HepG2 (cell line): ENCODE measurements at regions not wholly inside any gene's neighbourhood (a gene's known extent, or its start where the extent isn't known, plus 50 kb on each side); places are given as distances from the start of the nearest gene placed in this dataset.

Source experiments
- ATAC-seq: fragments of 200-7000 bp; cut with Tn5 transposase; 3 replicates; pipeline ENCODE4 v1.9.1; 2020; ENCODE audit warnings: mild to moderate bottlenecking, moderate library complexity
- BruUV-seq: library from RNA; stranded (reverse); fragments of 400-500 nt; replicated peaks from 2 replicates; lab custom pipeline; 2021; lab: Mats Ljungman, UMichigan
- CTCF ChIA-PET: fragments of 300-600 bp; formaldehyde crosslinking; extraction: SDS; loops from one replicate; lab custom pipeline; 2021; ENCODE audit warnings: low total read pairs, inconsistent platforms, low intra/inter-chr PET ratio; lab: Yijun Ruan, JAX
- POLR2A ChIA-PET: fragments of 350-600 bp; sonication (Branson Sonifier 250); formaldehyde crosslinking; loops from one replicate; lab custom pipeline; 2020; ENCODE audit warnings: antibody characterized with exemption, inconsistent platforms; lab: Yijun Ruan, JAX
- DNase-seq: peaks from one replicate; pipeline ENCODE4 v3.0.0-alpha.2; 2015; ENCODE audit warnings: low spot score
- FAIRE-seq: peaks from 3 replicates; lab custom pipeline; 2011; peaks lifted over from hg19 to GRCh38; lab: Jason Lieb, UNC
- H2AFZ ChIP-seq: one replicate; pipeline ENCODE4 v1.6.1; 2011; ENCODE audit warnings: low read length, inconsistent platforms
- H3K27ac ChIP-seq: fragments of 300-600 bp; 3 replicates; pipeline ENCODE4 v1.8.0; 2011; ENCODE audit warnings: mixed run types, mild to moderate bottlenecking, mixed read lengths, low read length, inconsistent platforms; ENCODE audit not compliant: insufficient read depth; ENCODE audit errors: extremely low read length
- H3K27me3 ChIP-seq, 2 experiments: fragments of 200-600 bp in 1 of 2; 2 replicates in 1 of 2; 3 replicates in 1 of 2; pipeline versions ENCODE4 v1.6.0 to v1.8.0; 2011; ENCODE audit warnings: low read length in 2 of 2, mild to moderate bottlenecking in 2 of 2, moderate library complexity in 2 of 2, inconsistent platforms in 1 of 2; ENCODE audit not compliant: insufficient read depth in 2 of 2, control insufficient read depth in 1 of 2
- H3K36me3 ChIP-seq, 2 experiments: fragments of 200-600 bp in 1 of 2; replicated peaks in 1 of 2; 2 replicates in 1 of 2; 3 replicates in 1 of 2; pipeline versions ENCODE4 v1.5.1 to v1.8.0; 2011; ENCODE audit warnings: low read length in 2 of 2, inconsistent platforms in 1 of 2; ENCODE audit not compliant: insufficient read depth in 2 of 2, control insufficient read depth in 1 of 2
- H3K4me1 ChIP-seq: 2 replicates; pipeline ENCODE4 v1.5.1; 2012; ENCODE audit warnings: low read length, inconsistent platforms; ENCODE audit not compliant: insufficient read depth
- H3K4me2 ChIP-seq: 2 replicates; pipeline ENCODE4 v1.6.0; 2011; ENCODE audit warnings: low read depth, low read length, inconsistent platforms
- H3K4me3 ChIP-seq, 3 experiments: fragments of 200-600 bp in 1 of 3; sonication (generic), shearing (Covaris generic) in 1 of 3; replicated peaks in 1 of 3; 2 replicates each; pipeline ENCODE4 v1.5.1; 2011 to 2016; ENCODE audit warnings: low read length in 3 of 3, inconsistent platforms in 2 of 3, low read depth in 2 of 3, mild to moderate bottlenecking in 2 of 3, control low read depth in 1 of 3, mixed read lengths in 1 of 3; ENCODE audit not compliant: insufficient read depth in 1 of 3
- H3K79me2 ChIP-seq: one replicate; pipeline ENCODE4 v1.6.1; 2011; ENCODE audit warnings: low read length, inconsistent platforms; ENCODE audit not compliant: insufficient read depth
- H3K9ac ChIP-seq: 2 replicates; pipeline ENCODE4 v1.6.0; 2011; ENCODE audit warnings: mild to moderate bottlenecking, low read depth, low read length, inconsistent platforms; ENCODE audit not compliant: insufficient read depth
- H3K9me3 ChIP-seq: 2 replicates; pipeline ENCODE4 v1.5.1; 2012; ENCODE audit warnings: mild to moderate bottlenecking, low read length
- H4K20me1 ChIP-seq: 2 replicates; pipeline ENCODE4 v1.6.0; 2011; ENCODE audit warnings: inconsistent platforms, mild to moderate bottlenecking, low read length, moderate library complexity; ENCODE audit not compliant: insufficient read depth
- CEBPB ChIP-seq: IDR thresholded peaks from 2 replicates; pipeline ENCODE4 v1.6.1; 2011; ENCODE audit warnings: low read depth, low read length, improper control_type of control experiment, borderline replicate concordance
- E2F5 ChIP-seq: sonication (generic); formaldehyde crosslinking; conservative IDR thresholded peaks from 2 replicates; pipeline ENCODE4 v1.4.0; 2020; ENCODE audit warnings: missing genetic modification reagents
- EHMT2 ChIP-seq: fragments of 200-600 bp; sonication (generic); IDR thresholded peaks from 2 replicates; pipeline ENCODE4 v1.7.0; 2017; ENCODE audit warnings: antibody characterized with exemption, low read depth, low read length, borderline replicate concordance
- HIVEP1 ChIP-seq: sonication (generic); formaldehyde crosslinking; IDR thresholded peaks from 2 replicates; pipeline ENCODE4 v1.4.0; 2020; ENCODE audit warnings: mild to moderate bottlenecking, missing genetic modification reagents
- HNF4A ChIP-seq: sonication (generic); formaldehyde crosslinking; IDR thresholded peaks from 2 replicates; pipeline ENCODE4 v1.4.0; 2020; ENCODE audit warnings: missing genetic modification reagents
- JDP2 ChIP-seq: sonication (generic); formaldehyde crosslinking; IDR thresholded peaks from 2 replicates; pipeline ENCODE4 v1.8.1; 2022; ENCODE audit warnings: missing genetic modification reagents, borderline replicate concordance
- KDM2A ChIP-seq: sonication (generic); formaldehyde crosslinking; IDR thresholded peaks from 2 replicates; pipeline ENCODE4 v1.4.0; 2020; ENCODE audit warnings: low read depth, missing genetic modification reagents, borderline replicate concordance
- MEIS2 ChIP-seq: sonication (generic); formaldehyde crosslinking; IDR thresholded peaks from 2 replicates; pipeline ENCODE4 v1.9.0; 2021; ENCODE audit warnings: mild to moderate bottlenecking, missing genetic modification reagents
- NCOR1 ChIP-seq: fragments of 200-600 bp; sonication (generic); IDR thresholded peaks from 2 replicates; pipeline ENCODE4 v1.7.0; 2017; ENCODE audit warnings: antibody characterized with exemption, low read length, borderline replicate concordance
- NR2C2 ChIP-seq: sonication (generic); formaldehyde crosslinking; IDR thresholded peaks from 2 replicates; pipeline ENCODE4 v1.4.0; 2020; ENCODE audit warnings: missing genetic modification reagents, mild to moderate bottlenecking, moderate library complexity, borderline replicate concordance
- RAD21 ChIP-seq: fragments of 450-650 bp; formaldehyde crosslinking; IDR thresholded peaks from 2 replicates; pipeline ENCODE4 v1.5.0; 2020; ENCODE audit warnings: mild to moderate bottlenecking
- RBAK ChIP-seq: sonication (generic); formaldehyde crosslinking; IDR thresholded peaks from 2 replicates; pipeline ENCODE4 v1.5.1; 2020; ENCODE audit warnings: mild to moderate bottlenecking, missing genetic modification reagents
- SIX1 ChIP-seq: sonication (generic); formaldehyde crosslinking; IDR thresholded peaks from 2 replicates; pipeline ENCODE4 v1.4.0; 2020; ENCODE audit warnings: missing genetic modification reagents, borderline replicate concordance
- ZBTB46 ChIP-seq: sonication (generic); formaldehyde crosslinking; IDR thresholded peaks from 2 replicates; pipeline ENCODE4 v1.4.0; 2020; ENCODE audit warnings: mild to moderate bottlenecking, missing genetic modification reagents, borderline replicate concordance
- ZFP36L1 ChIP-seq: sonication (generic); formaldehyde crosslinking; IDR thresholded peaks from 2 replicates; pipeline ENCODE4 v1.8.0; 2022; ENCODE audit warnings: mild to moderate bottlenecking, missing genetic modification reagents, moderate library complexity
- ZNF12 ChIP-seq: sonication (generic); formaldehyde crosslinking; IDR thresholded peaks from 2 replicates; pipeline ENCODE4 v1.5.0; 2020; ENCODE audit warnings: missing genetic modification reagents
- ZNF326 ChIP-seq: sonication (generic); formaldehyde crosslinking; IDR thresholded peaks from 2 replicates; pipeline ENCODE4 v1.4.0; 2020; ENCODE audit warnings: missing genetic modification reagents, borderline replicate concordance
- ZNF775 ChIP-seq: sonication (generic); formaldehyde crosslinking; IDR thresholded peaks from 2 replicates; pipeline ENCODE4 v1.4.0; 2020; ENCODE audit warnings: missing genetic modification reagents, mild to moderate bottlenecking, moderate library complexity, borderline replicate concordance
- WGBS: methylation state at CpG from one replicate; pipeline ENCODE4 v1.1.6; 2017; ENCODE audit warnings: low lambda C conversion rate; 5-methylcytosine and 5-hydroxymethylcytosine counted together
- in situ Hi-C: cut with HindIII; loops from 2 replicates; pipeline ENCODE4 v1.10.0; 2017; ENCODE audit warnings: low pct_unique_long_range_greater_than_20kb; ENCODE audit not compliant: extremely low pct_ligation_motif_present
- intact Hi-C: fragments of 100-400 bp; cut with micrococcal nuclease; formaldehyde crosslinking; loops from one replicate; pipeline ENCODE4 v1.10.0; 2022; ENCODE audit not compliant: unreplicated experiment
- TF ChIP-seq, protein P1 (sequence below): sonication (generic); formaldehyde crosslinking; IDR thresholded peaks from 2 replicates; pipeline ENCODE4 v1.8.0; 2022; ENCODE audit warnings: mild to moderate bottlenecking, missing genetic modification reagents, borderline replicate concordance

DNA sequence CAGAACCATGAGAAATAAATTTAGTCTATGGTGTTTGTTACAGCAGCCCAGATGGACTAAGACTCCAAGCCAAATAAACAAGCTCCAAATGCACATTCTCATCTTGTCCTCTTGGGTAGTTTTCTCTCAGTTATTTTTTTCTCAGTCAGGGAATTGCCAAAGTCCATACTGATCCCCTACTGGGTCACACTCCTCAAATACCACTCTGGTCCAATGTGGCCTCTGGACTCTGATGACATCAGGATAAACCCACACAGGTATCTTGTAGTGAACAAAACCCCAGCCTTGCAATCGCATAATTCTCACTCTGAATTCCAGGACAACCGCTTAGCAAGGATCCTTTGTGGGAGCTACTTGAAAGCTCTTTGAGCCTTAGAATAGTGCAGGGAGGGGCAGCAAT, 248.4 kb upstream of the JUN start:
- Histone ChIP-seq H2AFZ (no peak overlapping the region), H3K9me3 (no peaks in the 10 kb centered on the region), H3K36me3 (no peaks in the 10 kb centered on the region), H3K27ac (no peak overlapping the region), H3K9ac (no peak overlapping the region), H3K27me3 (peaks cover 0 to 9% of the 10 kb centered on the region in 2 experiments; a peak in 2 of 5 replicates), H4K20me1 (no peaks in the 10 kb centered on the region), H3K79me2 (no peaks in the 10 kb centered on the region), H3K4me1 (peaks cover 25% of the 10 kb centered on the region), H3K4me3 (no peak overlapping the region), H3K4me2 (no peak overlapping the region)
- intact Hi-C loops, result no loop called here
- ChIA-PET POLR2A (no interaction called here), CTCF (no interaction called here)
- in situ Hi-C loops, result no loop called here
- TF ChIP-seq CEBPB (no peak), ZNF775 (CRISPR knock-in tag) (no peak), ZFP36L1 (CRISPR knock-in tag) (no peak), ZNF12 (peak; percentile 41; the same call in 1 of the 2 replicates), ZNF326 (CRISPR knock-in tag) (no peak), KDM2A (CRISPR knock-in tag) (no peak), E2F5 (CRISPR knock-in tag) (no peak), MEIS2 (no peak), ZBTB46 (CRISPR knock-in tag) (no peak), NR2C2 (CRISPR knock-in tag) (no peak), NCOR1 (no peak), HNF4A (peak; percentile 24; the same call in 1 of the 2 replicates), SIX1 (CRISPR knock-in tag) (no peak), JDP2 (CRISPR knock-in tag) (no peak), RAD21 (CRISPR knock-in tag) (no peak), HIVEP1 (CRISPR knock-in tag) (no peak), EHMT2 (no peak), RBAK (CRISPR knock-in tag) (peak; percentile 82; the same call in 1 of the 2 replicates)
- TF ChIP-seq, protein P1, sequence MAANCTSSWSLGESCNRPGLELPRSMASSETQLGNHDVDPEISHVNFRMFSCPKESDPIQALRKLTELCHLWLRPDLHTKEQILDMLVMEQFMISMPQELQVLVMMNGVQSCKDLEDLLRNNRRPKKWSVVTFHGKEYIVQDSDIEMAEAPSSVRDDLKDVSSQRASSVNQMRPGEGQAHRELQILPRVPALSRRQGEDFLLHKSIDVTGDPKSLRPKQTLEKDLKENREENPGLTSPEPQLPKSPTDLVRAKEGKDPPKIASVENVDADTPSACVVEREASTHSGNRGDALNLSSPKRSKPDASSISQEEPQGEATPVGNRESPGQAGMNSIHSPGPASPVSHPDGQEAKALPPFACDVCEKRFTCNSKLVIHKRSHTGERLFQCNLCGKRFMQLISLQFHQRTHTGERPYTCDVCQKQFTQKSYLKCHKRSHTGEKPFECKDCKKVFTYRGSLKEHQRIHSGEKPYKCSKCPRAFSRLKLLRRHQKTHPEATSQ (CRISPR knock-in tag), result no peak
- ATAC-seq (no peak), DNase-seq (no peak), FAIRE-seq (no peak)
- no CpG with 5 or more reads among the region's 2 CpGs for WGBS
- BruUV-seq, result no TSS peak
